Skeletal muscle tissue (tissue), 3 donors: ENCODE measurements at regions not wholly inside any gene's neighbourhood (a gene's known extent, or its start where the extent isn't known, plus 50 kb on each side); places are given as distances from the start of the nearest gene placed in this dataset.

Experiments
- H3K27ac ChIP-seq: one replicate; pipeline ENCODE4 v1.7.0; 2013; ENCODE audit warnings: mild to moderate bottlenecking, low read depth, low read length, inconsistent platforms
- H3K27me3 ChIP-seq, 3 donors: one replicate each; pipeline ENCODE4 v1.7.0; 2013; ENCODE audit warnings: low read length in 3 of 3; ENCODE audit not compliant: control insufficient read depth in 3 of 3, insufficient read depth in 3 of 3
- H3K36me3 ChIP-seq, 3 donors: one replicate each; pipeline ENCODE4 v1.7.0; 2013; ENCODE audit warnings: low read length in 3 of 3; ENCODE audit not compliant: control insufficient read depth in 3 of 3, insufficient read depth in 3 of 3
- H3K4me1 ChIP-seq, 3 donors: one replicate each; pipeline ENCODE4 v1.7.0; 2013; ENCODE audit warnings: low read length in 3 of 3, mild to moderate bottlenecking in 3 of 3; ENCODE audit not compliant: control insufficient read depth in 3 of 3, insufficient read depth in 3 of 3
- H3K4me3 ChIP-seq, 3 donors: one replicate each; pipeline ENCODE4 v1.7.0; 2013; ENCODE audit warnings: low read length in 3 of 3
- H3K9ac ChIP-seq, 3 donors: one replicate each; pipeline ENCODE4 v1.7.0; 2013; ENCODE audit warnings: low read length in 3 of 3, mild to moderate bottlenecking in 3 of 3, moderate library complexity in 2 of 3, low read depth in 1 of 3
- H3K9me3 ChIP-seq, 3 donors: one replicate each; pipeline ENCODE4 v1.7.0; 2013; ENCODE audit warnings: low read length in 3 of 3; ENCODE audit not compliant: control insufficient read depth in 3 of 3
- donor health status: Osteomylitis.

DNA sequence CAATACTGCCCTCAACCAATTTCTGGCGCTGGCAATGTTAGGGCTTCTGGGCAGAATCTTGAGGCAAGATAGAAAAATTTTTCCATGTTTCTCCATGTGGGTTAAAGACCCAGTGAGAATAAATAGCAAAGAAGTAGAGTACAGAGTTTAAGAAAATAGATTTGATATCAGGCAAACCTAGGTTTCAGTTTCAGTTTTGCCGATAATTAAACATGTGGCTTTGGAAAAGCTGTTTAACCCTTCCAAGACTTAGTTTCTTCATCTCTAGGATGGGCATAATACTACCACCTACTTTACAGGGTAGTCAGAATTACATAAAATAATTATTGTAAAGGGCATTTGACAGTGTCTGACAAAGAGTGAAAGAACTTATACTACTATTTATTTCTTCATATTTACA lies 360.4 kb downstream of the PCNX1 start:
- H3K27me3 ChIP-seq = no peaks in the 10 kb centered on the region
- no peaks in the 10 kb centered on the region for H3K9me3 ChIP-seq
- no peaks in the 10 kb centered on the region for H3K4me1 ChIP-seq
- H3K36me3 ChIP-seq = no peaks in the 10 kb centered on the region
- no peak overlapping the region for H3K9ac ChIP-seq
- no peak overlapping the region for H3K4me3 ChIP-seq
- no peak overlapping the region for H3K27ac ChIP-seq

DNA sequence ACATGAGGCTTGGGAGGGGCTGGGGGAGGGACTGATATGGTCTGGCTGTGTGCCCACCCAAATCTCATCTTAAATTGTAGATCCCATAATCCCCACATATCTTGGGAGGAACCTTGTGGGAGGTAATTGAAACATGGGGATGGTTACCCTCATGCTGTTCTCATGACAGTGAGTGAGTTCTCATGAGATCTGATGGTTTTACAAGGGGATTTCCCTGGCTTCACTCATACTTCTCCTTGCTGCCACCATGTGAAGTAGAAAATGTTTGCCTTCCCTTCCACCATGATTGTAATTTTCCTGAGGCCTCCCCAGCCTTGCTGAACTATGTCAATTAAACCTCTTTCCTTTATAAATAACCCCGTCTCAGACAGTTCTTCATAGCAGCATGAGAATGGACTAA lies 362.9 kb downstream of the PCNX1 start:
- Histone ChIP-seq H3K9ac (no peak overlapping the region), H3K36me3 (no peaks in the 10 kb centered on the region), H3K4me3 (no peak overlapping the region), H3K27ac (no peak overlapping the region), H3K4me1 (no peaks in the 10 kb centered on the region), H3K27me3 (no peaks in the 10 kb centered on the region), H3K9me3 (no peaks in the 10 kb centered on the region)

DNA sequence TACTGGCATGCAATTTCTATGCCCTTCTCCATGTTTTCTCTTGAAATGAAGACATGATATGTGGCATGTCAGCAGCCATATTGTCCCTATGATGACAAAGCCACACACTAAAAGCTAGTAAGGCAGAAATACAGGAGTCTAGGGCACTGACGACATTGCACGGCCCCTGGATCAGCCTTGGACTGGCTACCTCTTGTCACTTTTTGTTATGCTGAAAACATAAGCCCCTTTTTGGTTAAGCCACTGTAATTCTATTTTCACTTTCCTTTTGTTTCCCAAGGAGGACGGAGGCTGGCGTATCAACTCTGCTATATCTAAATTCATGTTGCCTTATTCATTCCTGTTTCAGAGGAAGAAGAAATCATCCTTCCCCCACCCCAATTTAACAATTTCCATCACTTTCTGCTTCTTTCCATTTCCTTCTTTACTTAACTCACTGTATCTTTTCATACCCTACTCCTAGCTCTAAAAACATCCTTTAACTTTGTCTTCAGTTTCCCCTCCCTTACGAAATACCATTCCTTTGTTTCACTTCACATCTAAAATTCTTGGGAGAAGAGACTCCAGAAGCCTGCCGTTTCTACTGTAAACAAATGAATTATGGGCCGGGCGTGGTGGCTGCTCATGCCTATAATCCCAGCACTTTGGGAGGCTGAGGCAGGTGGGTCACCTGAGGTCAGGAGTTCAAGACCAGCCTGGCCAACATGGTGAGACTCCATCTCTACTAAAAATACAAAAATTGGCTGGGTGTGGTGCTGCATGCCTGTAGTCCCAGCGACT lies 364.1 kb downstream of the PCNX1 start:
- no peaks in the 10 kb centered on the region for H3K9me3 ChIP-seq
- H3K36me3 ChIP-seq = no peaks in the 10 kb centered on the region
- no peaks in the 10 kb centered on the region for H3K27me3 ChIP-seq
- no peak overlapping the region for H3K9ac ChIP-seq
- no peak overlapping the region for H3K4me3 ChIP-seq
- H3K4me1 ChIP-seq = no peaks in the 10 kb centered on the region
- H3K27ac ChIP-seq = no peak overlapping the region

DNA sequence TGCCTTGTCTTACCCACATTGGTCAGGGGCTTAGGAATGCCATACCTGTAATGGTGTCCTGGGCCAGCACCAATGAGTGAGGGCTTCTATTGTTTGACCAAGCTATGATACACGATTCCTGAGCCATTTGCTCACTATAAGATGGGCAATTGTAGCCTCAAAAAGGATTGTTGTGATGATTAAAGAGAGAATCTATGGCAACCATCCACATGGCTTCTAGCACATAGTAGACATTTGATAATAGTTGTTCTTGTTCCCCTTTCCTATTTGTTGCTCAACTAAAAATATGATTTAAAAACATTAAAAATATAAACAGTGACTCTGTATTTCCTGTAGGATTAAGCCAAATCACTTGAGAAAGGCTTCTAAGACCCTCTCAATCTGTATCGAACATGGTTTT lies 366.1 kb downstream of the PCNX1 start:
- no peak overlapping the region for H3K4me3 ChIP-seq
- no peaks in the 10 kb centered on the region for H3K36me3 ChIP-seq
- H3K9me3 ChIP-seq = no peaks in the 10 kb centered on the region
- H3K27me3 ChIP-seq = no peaks in the 10 kb centered on the region
- H3K4me1 ChIP-seq = no peaks in the 10 kb centered on the region
- no peak overlapping the region for H3K27ac ChIP-seq
- no peak overlapping the region for H3K9ac ChIP-seq

DNA sequence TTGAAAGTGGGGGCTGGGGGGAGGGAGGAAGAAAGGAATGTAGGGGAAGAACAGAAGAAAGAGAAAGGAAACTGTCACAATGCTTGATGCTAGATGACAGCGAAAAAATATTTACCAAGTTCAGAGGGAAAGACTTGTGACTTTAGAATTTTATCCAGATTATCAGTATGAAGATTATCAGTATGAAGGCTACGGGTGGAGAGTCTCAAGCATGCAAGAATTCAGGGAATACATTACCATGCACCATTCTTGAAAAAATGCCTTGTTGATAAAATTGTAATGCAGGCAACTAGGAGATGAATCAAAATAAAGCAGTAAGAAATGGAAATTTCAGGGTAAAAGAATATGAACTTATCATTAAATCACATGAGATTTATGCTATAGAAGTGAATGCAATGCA lies 376.8 kb downstream of the PCNX1 start:
- Histone ChIP-seq H3K9me3 (peaks cover 0 to 5% (median 2%) of the 10 kb centered on the region in 3 donors), H3K27me3 (no peaks in the 10 kb centered on the region), H3K4me3 (no peak overlapping the region), H3K4me1 (no peaks in the 10 kb centered on the region), H3K36me3 (no peaks in the 10 kb centered on the region), H3K27ac (no peak overlapping the region), H3K9ac (no peak overlapping the region)

DNA sequence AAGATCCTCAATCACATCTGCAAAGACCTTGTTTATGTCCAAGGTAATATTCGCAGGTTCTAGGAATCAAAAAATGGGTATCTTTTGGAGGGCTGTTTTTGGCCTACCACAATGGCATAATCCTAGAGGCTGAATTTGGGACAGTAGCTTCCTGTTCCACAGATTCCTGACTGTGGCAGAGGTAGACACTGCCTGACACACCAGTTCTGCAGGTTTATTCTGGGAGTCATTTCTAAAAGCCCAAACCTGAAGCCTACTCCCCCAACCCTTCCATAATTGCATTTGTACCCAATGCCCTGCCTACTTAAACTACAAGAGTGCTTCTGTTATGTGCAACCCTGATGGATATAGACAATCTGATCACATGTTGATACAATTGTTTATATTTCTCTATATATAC lies 378.9 kb downstream of the PCNX1 start:
- Histone ChIP-seq H3K4me1 (no peaks in the 10 kb centered on the region), H3K27ac (no peak overlapping the region), H3K36me3 (no peaks in the 10 kb centered on the region), H3K4me3 (no peak overlapping the region), H3K9ac (no peak overlapping the region), H3K9me3 (peaks cover 0 to 5% (median 2%) of the 10 kb centered on the region in 3 donors), H3K27me3 (no peaks in the 10 kb centered on the region)

DNA sequence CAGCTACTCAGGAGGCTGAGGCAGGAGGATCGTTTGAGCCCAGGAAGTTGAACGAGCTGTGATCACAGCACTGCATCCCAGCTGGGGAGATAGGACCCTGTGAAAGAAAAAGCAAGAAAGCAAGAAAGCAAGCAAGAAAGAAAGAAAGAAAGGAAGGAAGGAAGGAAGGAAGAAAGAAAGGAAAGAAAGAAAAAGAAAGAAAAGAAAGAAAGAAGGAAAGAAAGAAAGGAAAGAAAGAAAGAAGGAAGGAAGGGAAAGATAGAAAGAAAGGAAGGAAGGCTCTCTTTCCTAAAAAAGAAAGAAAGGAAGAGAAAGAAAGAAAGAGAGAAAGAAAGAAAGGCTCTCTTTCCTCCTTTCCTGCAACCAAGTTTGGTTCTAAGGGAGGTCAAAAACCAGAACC lies 380.3 kb downstream of the PCNX1 start:
- Histone ChIP-seq H3K36me3 (no peaks in the 10 kb centered on the region), H3K27ac (no peak overlapping the region)

DNA sequence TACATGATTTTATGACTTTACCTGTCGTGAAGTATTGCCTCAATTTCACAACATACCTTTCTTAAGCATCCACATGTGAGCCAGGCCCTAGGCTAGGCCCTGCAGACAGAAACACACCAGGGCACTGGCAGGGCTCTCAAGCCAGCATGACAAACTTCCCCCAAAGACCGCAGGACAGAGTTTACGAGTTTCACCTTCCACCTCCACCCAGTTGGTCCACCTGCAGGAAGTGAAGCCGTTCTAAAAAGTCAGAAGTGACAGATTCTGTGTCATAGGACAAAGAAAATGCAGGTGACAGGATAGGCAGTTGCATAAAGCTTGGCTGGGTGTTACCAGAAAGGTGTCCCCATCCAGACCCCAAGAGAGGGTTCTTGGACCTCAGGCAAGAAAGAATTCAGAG lies 382.3 kb downstream of the PCNX1 start:
- Histone ChIP-seq H3K27me3 (no peaks in the 10 kb centered on the region), H3K27ac (no peak overlapping the region), H3K4me1 (no peaks in the 10 kb centered on the region), H3K4me3 (no peak overlapping the region), H3K9me3 (peaks cover 0 to 5% (median 2%) of the 10 kb centered on the region in 3 donors), H3K9ac (no peak overlapping the region), H3K36me3 (no peaks in the 10 kb centered on the region)

More for the DNA sequence above, 380.3 kb downstream of the PCNX1 start:
- peaks cover 0 to 5% (median 2%) of the 10 kb centered on the region in 3 donors for H3K9me3 ChIP-seq
- H3K4me3 ChIP-seq = no peak overlapping the region
- no peaks in the 10 kb centered on the region for H3K4me1 ChIP-seq
- no peak overlapping the region for H3K9ac ChIP-seq
- no peaks in the 10 kb centered on the region for H3K27me3 ChIP-seq

DNA sequence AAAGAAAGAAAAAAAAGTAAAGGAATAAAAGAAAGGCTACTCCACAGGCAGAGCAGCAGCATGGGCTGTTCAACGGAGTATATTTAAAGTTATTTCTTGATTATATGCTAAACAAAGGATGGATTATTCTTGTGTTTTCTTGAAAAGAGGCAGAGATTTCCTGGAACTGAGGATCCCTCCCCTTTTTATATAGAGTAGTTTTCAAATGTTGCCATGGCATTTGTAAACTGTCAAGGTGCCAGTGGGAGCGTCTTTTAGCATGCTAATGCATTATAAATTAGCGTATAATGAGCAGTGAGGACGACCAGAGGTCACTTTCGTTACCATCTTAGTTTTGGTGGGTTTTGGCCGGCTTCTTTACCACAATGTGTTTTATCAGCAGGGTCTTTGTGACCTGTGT lies 383.0 kb downstream of the PCNX1 start:
- no peak overlapping the region for H3K9ac ChIP-seq
- H3K9me3 ChIP-seq = peaks cover 0 to under 1% (median 0%) of the 10 kb centered on the region in 3 donors
- H3K27me3 ChIP-seq = no peaks in the 10 kb centered on the region
- H3K4me1 ChIP-seq = no peaks in the 10 kb centered on the region
- H3K27ac ChIP-seq = no peak overlapping the region
- H3K36me3 ChIP-seq = no peaks in the 10 kb centered on the region
- no peak overlapping the region for H3K4me3 ChIP-seq

DNA sequence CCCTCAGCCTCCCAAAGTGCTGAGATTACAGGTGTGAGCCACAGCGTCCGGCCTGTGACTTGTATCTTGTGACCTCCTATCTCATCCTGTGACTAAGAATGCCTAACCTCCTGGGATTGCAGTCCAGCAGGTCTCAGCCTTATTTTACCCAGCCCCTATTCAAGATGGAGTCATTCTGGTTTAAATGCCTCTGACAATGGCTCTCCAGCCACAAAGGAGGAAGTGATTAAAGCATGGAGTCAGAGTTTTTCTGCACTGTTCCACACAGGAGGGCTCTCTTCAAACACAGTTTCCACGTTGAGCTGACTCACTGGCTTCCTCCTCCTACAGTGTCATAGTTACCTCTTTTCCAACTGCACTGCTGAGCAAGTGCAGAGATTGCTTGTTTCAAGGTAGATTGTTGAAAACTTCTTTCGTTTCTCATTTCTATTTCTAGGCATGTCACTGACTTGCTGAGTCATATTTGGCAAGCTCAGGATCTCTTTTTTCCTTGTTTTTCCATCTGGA lies 383.8 kb downstream of the PCNX1 start:
- Histone ChIP-seq H3K27me3 (no peaks in the 10 kb centered on the region), H3K36me3 (no peaks in the 10 kb centered on the region), H3K4me3 (no peak overlapping the region), H3K9me3 (no peaks in the 10 kb centered on the region), H3K9ac (no peak overlapping the region), H3K4me1 (no peaks in the 10 kb centered on the region), H3K27ac (no peak overlapping the region)
